ENCODE measurements at regions not wholly inside any gene's neighbourhood (a gene's known extent, or its start where the extent isn't known, plus 50 kb on each side); places are given as distances from the start of the nearest gene placed in this dataset.

DNA sequence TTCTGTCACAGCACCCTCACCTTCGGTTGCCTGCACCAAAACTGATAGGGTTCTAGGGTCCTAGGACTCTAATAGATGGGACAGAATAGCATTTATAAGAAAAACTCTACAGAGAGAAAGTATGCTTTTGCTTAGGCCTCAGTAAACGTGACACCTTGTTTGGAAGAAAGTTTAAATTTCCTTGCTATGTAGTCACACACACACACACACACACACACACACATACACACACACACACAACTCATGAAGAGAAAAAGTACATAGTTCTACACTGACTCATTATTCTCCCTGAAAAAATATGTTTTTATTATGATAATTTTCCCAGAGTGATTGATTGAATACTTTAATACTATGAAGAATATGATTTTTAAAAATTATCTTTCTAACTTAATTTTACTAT lies 220.8 kb upstream of the SNX19 start:
- no peak for DNase-seq (ENCODE audit: extremely low read depth, low read depth)
- TF ChIP-seq, protein P1, sequence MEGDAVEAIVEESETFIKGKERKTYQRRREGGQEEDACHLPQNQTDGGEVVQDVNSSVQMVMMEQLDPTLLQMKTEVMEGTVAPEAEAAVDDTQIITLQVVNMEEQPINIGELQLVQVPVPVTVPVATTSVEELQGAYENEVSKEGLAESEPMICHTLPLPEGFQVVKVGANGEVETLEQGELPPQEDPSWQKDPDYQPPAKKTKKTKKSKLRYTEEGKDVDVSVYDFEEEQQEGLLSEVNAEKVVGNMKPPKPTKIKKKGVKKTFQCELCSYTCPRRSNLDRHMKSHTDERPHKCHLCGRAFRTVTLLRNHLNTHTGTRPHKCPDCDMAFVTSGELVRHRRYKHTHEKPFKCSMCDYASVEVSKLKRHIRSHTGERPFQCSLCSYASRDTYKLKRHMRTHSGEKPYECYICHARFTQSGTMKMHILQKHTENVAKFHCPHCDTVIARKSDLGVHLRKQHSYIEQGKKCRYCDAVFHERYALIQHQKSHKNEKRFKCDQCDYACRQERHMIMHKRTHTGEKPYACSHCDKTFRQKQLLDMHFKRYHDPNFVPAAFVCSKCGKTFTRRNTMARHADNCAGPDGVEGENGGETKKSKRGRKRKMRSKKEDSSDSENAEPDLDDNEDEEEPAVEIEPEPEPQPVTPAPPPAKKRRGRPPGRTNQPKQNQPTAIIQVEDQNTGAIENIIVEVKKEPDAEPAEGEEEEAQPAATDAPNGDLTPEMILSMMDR (IDR thresholded peaks at IDR 0.05; ENCODE audit: low read depth, low read length), result no peak

DNA sequence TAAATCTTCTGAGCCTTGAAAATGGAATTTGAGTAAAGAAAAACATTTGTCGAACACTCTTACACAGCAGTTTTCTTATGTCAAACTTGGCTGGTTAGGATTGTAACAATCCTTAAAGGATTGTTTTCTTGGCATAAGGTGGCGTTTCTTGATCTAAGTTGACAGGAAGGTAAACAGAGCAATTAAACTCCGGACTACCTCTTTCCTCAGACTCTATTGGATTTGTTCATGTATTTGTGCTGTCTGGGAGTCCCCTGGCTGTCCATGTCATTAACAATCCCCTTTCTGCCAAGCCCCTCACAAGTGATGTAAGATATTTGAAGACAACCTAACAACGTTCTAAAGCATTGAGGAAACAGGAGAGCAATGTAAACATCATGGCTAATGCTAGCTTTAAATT lies 222.5 kb upstream of the SNX19 start:
- TF ChIP-seq, protein P1 (IDR thresholded peaks at IDR 0.05; ENCODE audit: low read depth, low read length), result no peak
- no peak for DNase-seq (ENCODE audit: extremely low read depth, low read depth)

DNA sequence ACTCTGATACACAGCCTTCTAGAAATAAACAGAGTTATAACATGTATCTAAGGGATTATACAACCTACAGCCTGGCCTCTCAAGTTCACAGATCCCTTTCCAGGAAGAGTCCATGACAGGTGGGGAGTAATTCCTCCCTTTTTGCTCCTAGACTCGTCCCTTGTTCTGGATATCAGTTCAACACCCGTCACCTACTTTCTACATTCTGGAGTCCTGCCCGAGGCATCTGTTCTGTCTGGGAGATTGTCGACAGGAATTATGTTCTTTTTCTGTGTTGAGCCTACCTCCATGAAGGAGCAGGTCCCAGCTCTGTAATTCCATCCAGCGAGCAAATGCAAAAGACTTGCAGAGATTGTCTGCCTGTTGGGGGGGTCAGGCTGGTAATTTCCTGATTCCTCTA lies 224.6 kb upstream of the NTM start:
- DNase-seq (ENCODE audit: extremely low read depth, low read depth), result no peak
- TF ChIP-seq, protein P1 (IDR thresholded peaks at IDR 0.05; ENCODE audit: low read depth, low read length), result no peak

DNA sequence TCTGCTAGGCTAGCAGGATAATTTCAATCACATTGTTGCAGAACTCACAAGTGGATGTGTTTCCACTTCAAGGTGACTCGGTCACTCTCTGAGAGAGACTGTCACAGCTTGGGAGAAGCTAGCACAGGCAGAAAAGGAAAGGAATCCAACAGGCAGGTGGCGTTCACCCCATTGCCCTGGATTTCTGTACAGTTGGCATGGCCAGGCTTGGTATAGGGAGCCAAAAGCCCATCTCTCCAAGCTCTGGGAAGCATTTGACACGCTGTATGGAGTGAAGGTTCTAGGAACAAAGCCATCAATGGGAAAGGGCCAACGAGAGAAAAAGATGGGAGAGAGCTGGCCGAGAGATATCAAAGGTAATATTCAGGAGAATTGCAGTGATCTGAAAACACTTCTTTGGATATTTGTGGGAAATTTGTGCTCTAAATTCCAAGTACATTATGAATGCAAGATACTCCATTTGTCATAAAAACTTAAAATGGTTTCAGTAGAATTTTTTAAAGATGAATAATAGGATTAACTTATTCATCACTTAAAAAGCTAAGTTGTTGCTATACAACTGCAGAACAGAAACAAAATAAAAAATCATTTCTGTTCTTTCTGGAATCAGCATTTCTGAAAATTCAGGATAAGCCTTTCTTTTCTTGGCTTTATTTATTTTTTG lies 223.5 kb upstream of the NTM start:
- TF ChIP-seq, protein P1 (IDR thresholded peaks at IDR 0.05; ENCODE audit: low read depth, low read length), result no peak
- DNase-seq (ENCODE audit: extremely low read depth, low read depth), result no peak

DNA sequence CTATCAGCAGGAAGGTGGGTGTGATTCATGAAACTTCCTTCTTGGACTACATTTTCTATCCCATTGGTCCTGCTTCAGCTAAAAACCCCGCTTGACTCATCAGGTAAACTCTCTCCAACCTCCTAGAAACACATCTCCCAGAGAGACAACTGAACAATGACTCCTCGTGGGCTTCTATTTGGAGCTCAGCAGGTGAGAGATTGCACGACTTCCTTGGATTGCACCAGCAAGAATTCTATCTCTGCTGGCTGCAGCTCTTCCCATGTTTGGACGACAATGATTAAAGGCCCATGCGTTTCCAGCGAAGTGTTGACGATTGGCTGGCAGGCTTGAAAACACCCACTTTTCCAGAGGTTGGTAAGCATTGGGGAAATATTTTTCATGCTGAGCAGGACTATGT lies 216.1 kb upstream of the NTM start:
- TF ChIP-seq, protein P1 (IDR thresholded peaks at IDR 0.05; ENCODE audit: low read depth, low read length), result no peak
- DNase-seq (ENCODE audit: extremely low read depth, low read depth), result no peak

DNA sequence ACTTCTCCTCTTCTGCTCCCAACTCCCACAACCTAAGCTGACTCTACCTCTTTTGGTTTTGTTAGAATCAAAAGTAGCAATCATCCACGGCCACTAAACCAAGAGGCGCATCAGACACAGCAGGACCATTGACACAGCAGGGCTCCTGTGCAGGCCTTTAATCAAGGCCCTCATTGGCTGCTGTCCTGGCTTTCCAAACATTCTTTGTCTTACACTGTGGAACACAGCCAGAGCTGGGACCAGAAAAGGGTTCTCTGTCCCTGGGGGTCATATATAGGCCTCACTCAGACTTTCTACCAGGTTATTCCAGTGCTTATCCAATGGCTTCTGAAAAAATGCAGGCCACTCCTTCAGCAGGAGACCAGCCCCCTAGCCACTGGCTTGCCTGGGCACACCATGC lies 212.7 kb upstream of the NTM start:
- TF ChIP-seq, protein P1 (IDR thresholded peaks at IDR 0.05; ENCODE audit: low read depth, low read length), result no peak
- no peak for DNase-seq (ENCODE audit: extremely low read depth, low read depth)

DNA sequence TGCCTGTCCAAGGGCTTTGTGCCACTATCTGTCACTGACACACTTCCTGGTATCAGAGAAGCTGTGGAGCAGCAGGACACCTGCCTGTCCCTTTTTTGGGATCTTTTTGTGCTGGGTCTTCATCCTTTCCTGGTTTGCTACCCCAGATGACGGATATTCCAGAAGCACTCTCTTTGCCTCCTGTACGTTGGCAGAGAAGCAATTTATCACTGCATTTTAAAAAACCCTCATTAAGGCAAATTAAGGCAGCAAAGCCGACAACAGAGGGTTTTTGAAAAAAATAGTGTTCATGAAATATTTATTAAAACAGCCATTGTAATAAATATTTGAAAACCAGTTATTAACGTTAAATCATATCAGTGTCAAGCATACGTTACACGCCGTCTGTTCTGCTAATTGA lies 209.6 kb upstream of the NTM start:
- DNase-seq (ENCODE audit: extremely low read depth, low read depth), result no peak
- TF ChIP-seq, protein P1 (IDR thresholded peaks at IDR 0.05; ENCODE audit: low read depth, low read length), result no peak
